Panc1 (cell line): ENCODE measurements at regions not wholly inside any gene's neighbourhood (a gene's known extent, or its start where the extent isn't known, plus 50 kb on each side); places are given as distances from the start of the nearest gene placed in this dataset.

Source experiments
- ATAC-seq: fragments of 200-7000 bp; cut with Tn5 transposase; 2 replicates; pipeline ENCODE4 v1.9.1; 2020; ENCODE audit warnings: mild to moderate bottlenecking, moderate library complexity
- BruUV-seq: library from RNA; stranded (reverse); fragments of 400-500 nt; replicated peaks from 2 replicates; lab custom pipeline; 2021; lab: Mats Ljungman, UMichigan
- CTCF ChIA-PET: fragments of 300-600 bp; sonication (Branson Sonifier 250); formaldehyde crosslinking; loops from one replicate; lab custom pipeline; 2022; ENCODE audit warnings: antibody characterized with exemption; lab: Charles Lee
- POLR2A ChIA-PET: fragments of 300-600 bp; sonication (Branson Sonifier 250); formaldehyde crosslinking; loops from one replicate; lab custom pipeline; 2022; ENCODE audit warnings: antibody characterized with exemption; lab: Charles Lee
- DNase-seq: peaks from one replicate; pipeline ENCODE4 v3.0.0-alpha.2; 2010; ENCODE audit warnings: low read depth, low spot score
- H3K27ac ChIP-seq: 2 replicates; pipeline ENCODE4 v1.5.1; 2011; ENCODE audit warnings: mild to moderate bottlenecking, low read length, inconsistent platforms
- H3K27me3 ChIP-seq: fragments of 200-500 bp; sonication (Bioruptor generic); 2 replicates; pipeline ENCODE4 v1.6.0; 2014; ENCODE audit warnings: low read length, inconsistent platforms; ENCODE audit not compliant: control insufficient read depth, insufficient read depth
- H3K36me3 ChIP-seq: fragments of 200-500 bp; sonication (Bioruptor generic); 2 replicates; pipeline ENCODE4 v1.5.1; 2014; ENCODE audit warnings: inconsistent platforms, mild to moderate bottlenecking, low read length, moderate library complexity; ENCODE audit not compliant: control insufficient read depth, insufficient read depth
- H3K4me1 ChIP-seq: 2 replicates; pipeline ENCODE4 v1.5.1; 2011; ENCODE audit warnings: inconsistent platforms, mild to moderate bottlenecking, low read length, moderate library complexity; ENCODE audit not compliant: control insufficient read depth, insufficient read depth
- H3K4me3 ChIP-seq, 2 experiments: 2 replicates each; pipeline ENCODE4 v1.5.1; 2011 to 2012; ENCODE audit warnings: low read depth in 2 of 2, low read length in 2 of 2, mild to moderate bottlenecking in 2 of 2, inconsistent platforms in 1 of 2, moderate library complexity in 1 of 2
- H3K9me3 ChIP-seq: fragments of 200-500 bp; sonication (Bioruptor generic); 2 replicates; pipeline ENCODE4 v1.5.1; 2014; ENCODE audit warnings: low read depth, mild to moderate bottlenecking, inconsistent platforms, low read length, moderate library complexity; ENCODE audit not compliant: control insufficient read depth, insufficient read depth
- CTCF ChIP-seq: fragments of 450-650 bp; IDR thresholded peaks from 2 replicates; pipeline ENCODE4 v1.5.1; 2017; ENCODE audit warnings: mild to moderate bottlenecking
- POLR2AphosphoS5 ChIP-seq: IDR thresholded peaks from 2 replicates; pipeline ENCODE4 v1.6.1; 2012; ENCODE audit warnings: mild to moderate bottlenecking, low read depth, low read length, moderate library complexity
- REST ChIP-seq, 2 experiments: IDR thresholded peaks; 2 replicates each; pipeline ENCODE4 v1.6.1; 2011 to 2012; ENCODE audit warnings: low read depth in 2 of 2, control low read depth in 1 of 2, low read length in 1 of 2, mild to moderate bottlenecking in 1 of 2, moderate library complexity in 1 of 2; ENCODE audit not compliant: insufficient read depth in 1 of 2
- SIN3A ChIP-seq: IDR thresholded peaks from 2 replicates; pipeline ENCODE4 v1.6.1; 2012; ENCODE audit warnings: low read depth, mild to moderate bottlenecking, low read length, moderate library complexity, borderline replicate concordance; ENCODE audit not compliant: insufficient read depth
- TCF7L2 ChIP-seq: IDR thresholded peaks from 2 replicates; pipeline ENCODE4 v1.6.1; 2011; ENCODE audit warnings: mild to moderate bottlenecking, low read depth, low read length, inconsistent platforms
- in situ Hi-C: cut with HindIII; loops from 2 replicates; pipeline ENCODE4 v1.10.0; 2016; ENCODE audit warnings: low sequenced_read_pairs, low pct_unique_long_range_greater_than_20kb
- intact Hi-C: fragments of 100-400 bp; cut with micrococcal nuclease; formaldehyde crosslinking; loops from one replicate; pipeline ENCODE4 v1.10.0; 2022; ENCODE audit not compliant: unreplicated experiment

- POLR2A ChIA-PET = no interaction called here
- H3K36me3 ChIP-seq = no peaks in the 10 kb centered on the region
- no peak for ATAC-seq
Measured at GRCh38 chr13:72101768-72102400, 234.9 kb upstream of the DACH1 start.

GRCh38 chr13:72100339-72100738 lies 233.3 kb upstream of the DACH1 start:
- BruUV-seq = no TSS peak
- in situ Hi-C loops = no loop called here
- H3K27ac ChIP-seq = no peak overlapping the region
- H3K27me3 ChIP-seq = no peaks in the 10 kb centered on the region
- ATAC-seq = no peak
- H3K9me3 ChIP-seq = no peaks in the 10 kb centered on the region
- no peaks in the 10 kb centered on the region for H3K36me3 ChIP-seq
- DNase-seq = no peak
- TF ChIP-seq CTCF = no peak
- TF ChIP-seq REST (IDR thresholded peaks at IDR 0.05; ENCODE audit: insufficient read depth in 1 of 2, low read depth in 2 of 2, low read length in 1 of 2) = no peak
- TF ChIP-seq SIN3A = no peak
- TF ChIP-seq POLR2AphosphoS5 = no peak
- POLR2A ChIA-PET = interaction anchor here (0.6 kb wide), 1 partner anchor 316 kb away, joined by 4 read pairs; no protein-coding TSS in a partner anchor
- CTCF ChIA-PET = no interaction called here
- H3K4me3 ChIP-seq = no peak overlapping the region
- intact Hi-C loops = no loop called here
- no peaks in the 10 kb centered on the region for H3K4me1 ChIP-seq

More at GRCh38 chr13:72101768-72102400, 234.9 kb upstream of the DACH1 start:
- H3K27me3 ChIP-seq = no peaks in the 10 kb centered on the region
- intact Hi-C loops (no loop called here), in situ Hi-C loops (no loop called here)
- H3K4me3 ChIP-seq = no peak overlapping the region
- no peaks in the 10 kb centered on the region for H3K9me3 ChIP-seq
- TF ChIP-seq TCF7L2 (no peak), POLR2AphosphoS5 (no peak), REST (IDR thresholded peaks at IDR 0.05; ENCODE audit: insufficient read depth in 1 of 2, low read depth in 2 of 2, low read length in 1 of 2) (no peak), CTCF (no peak), SIN3A (no peak)
- CTCF ChIA-PET = no interaction called here
- DNase-seq = no peak
- no peak overlapping the region for H3K27ac ChIP-seq
- BruUV-seq = no TSS peak
- H3K4me1 ChIP-seq = no peaks in the 10 kb centered on the region
